ENCODE measurements at regions not wholly inside any gene's neighbourhood (a gene's known extent, or its start where the extent isn't known, plus 50 kb on each side); places are given as distances from the start of the nearest gene placed in this dataset.

- TF ChIP-seq EZH2 (IDR thresholded peaks at IDR 0.05; ENCODE audit: low read depth, unreplicated experiment) (no peak), POLR2AphosphoS5 (IDR thresholded peaks at IDR 0.05; ENCODE audit: low read depth) (no peak), REST (IDR thresholded peaks at IDR 0.05; ENCODE audit: unreplicated experiment) (no peak), CTCF (conservative IDR thresholded peaks at IDR 0.05; ENCODE audit: low read depth in 2 of 2) (no peak), EZH2phosphoT487 (IDR thresholded peaks at IDR 0.05; ENCODE audit: unreplicated experiment) (no peak), STAT1 (IDR thresholded peaks at IDR 0.05; ENCODE audit: unreplicated experiment) (no peak), CREB1 (CRISPR knock-in tag; IDR thresholded peaks at IDR 0.05; ENCODE audit: low read depth) (no peak), ETS1 (IDR thresholded peaks at IDR 0.05) (no peak), JUNB (IDR thresholded peaks at IDR 0.05; ENCODE audit: unreplicated experiment) (no peak), NANOG (IDR thresholded peaks at IDR 0.05; ENCODE audit: borderline replicate concordance) (no peak)
Observed at GRCh38 chr4:97396097-97396496, 747.2 kb downstream of the STPG2 start.

Measured in GM23338 (cell line).